ENCODE measurements at regions not wholly inside any gene's neighbourhood (a gene's known extent, or its start where the extent isn't known, plus 50 kb on each side); places are given as distances from the start of the nearest gene placed in this dataset.
A peak's percentile ranks its signal among the peaks of the same experiment; 100 is the strongest.

GRCh38 chr1:238265866-238266265 is 375.1 kb upstream of the ZP4 start:
- no peak for DNase-seq (ENCODE audit: low spot score)

- no peak for DNase-seq (ENCODE audit: low spot score)
Observed at GRCh38 chr1:238264951-238265350, 374.2 kb upstream of the ZP4 start.

GRCh38 chr1:238258510-238258909 is 367.8 kb upstream of the ZP4 start:
- DNase-seq (ENCODE audit: low spot score): no peak

- DNase-seq (ENCODE audit: low spot score): no peak
Observed at GRCh38 chr1:238257018-238257621, 366.4 kb upstream of the ZP4 start.

- no peak for DNase-seq (ENCODE audit: low spot score)
Observed at GRCh38 chr1:238254935-238255334, 364.2 kb upstream of the ZP4 start.

GRCh38 chr1:238252033-238252802 is 361.5 kb upstream of the ZP4 start:
- DNase-seq (ENCODE audit: low spot score): peak; percentile 32

GRCh38 chr1:238248356-238248755 is 357.6 kb upstream of the ZP4 start:
- DNase-seq (ENCODE audit: low spot score): no peak

GRCh38 chr1:238242181-238242580 is 351.5 kb upstream of the ZP4 start:
- no peak for DNase-seq (ENCODE audit: low spot score)

GRCh38 chr1:238241607-238242006 is 350.9 kb upstream of the ZP4 start:
- no peak for DNase-seq (ENCODE audit: low spot score)

GRCh38 chr1:238239343-238239742 is 348.6 kb upstream of the ZP4 start:
- DNase-seq (ENCODE audit: low spot score): no peak

GRCh38 chr1:238233966-238234365 is 343.2 kb upstream of the ZP4 start:
- no peak for DNase-seq (ENCODE audit: low spot score)

GRCh38 chr1:238232084-238232710 is 341.5 kb upstream of the ZP4 start:
- DNase-seq (ENCODE audit: low spot score): no peak

GRCh38 chr1:238226810-238227209 is 336.1 kb upstream of the ZP4 start:
- no peak for DNase-seq (ENCODE audit: low spot score)

- peak; percentile 23 for DNase-seq (ENCODE audit: low spot score)
Observed at GRCh38 chr1:238223076-238223640, 332.4 kb upstream of the ZP4 start.

GRCh38 chr1:238221738-238222137 is 331.0 kb upstream of the ZP4 start:
- no peak for DNase-seq (ENCODE audit: low spot score)

- DNase-seq (ENCODE audit: low spot score): no peak
Observed at GRCh38 chr1:238214449-238214848, 323.7 kb upstream of the ZP4 start.

- no peak for DNase-seq (ENCODE audit: low spot score)
Observed at GRCh38 chr1:238205045-238205662, 314.4 kb upstream of the ZP4 start.

- no peak for DNase-seq (ENCODE audit: low spot score)
Observed at GRCh38 chr1:238201992-238202391, 311.3 kb upstream of the ZP4 start.

- no peak for DNase-seq (ENCODE audit: low spot score)
Observed at GRCh38 chr1:238199325-238199724, 308.6 kb upstream of the ZP4 start.

- DNase-seq (ENCODE audit: low spot score): no peak
Observed at GRCh38 chr1:238196516-238196915, 305.8 kb upstream of the ZP4 start.

- no peak for DNase-seq (ENCODE audit: low spot score)
Observed at GRCh38 chr1:238191170-238191569, 300.4 kb upstream of the ZP4 start.

GRCh38 chr1:238187575-238187949 is 296.8 kb upstream of the ZP4 start:
- no peak for DNase-seq (ENCODE audit: low spot score)
